ENCODE measurements at regions not wholly inside any gene's neighbourhood (a gene's known extent, or its start where the extent isn't known, plus 50 kb on each side); places are given as distances from the start of the nearest gene placed in this dataset.
"Not testable (repeated sequence)": the region's sequence is repeated elsewhere in the genome, so short reads cannot be mapped to it uniquely, and the experiment has no call there.

GRCh38 chr4:170413951-170414350, 324.2 kb upstream of the AADAT start:
- no peak for DNase-seq

GRCh38 chr4:170400361-170400760, 310.6 kb upstream of the AADAT start:
- no peak for DNase-seq

GRCh38 chr4:170399581-170400293, 310.0 kb upstream of the AADAT start:
- no peak for DNase-seq

- DNase-seq, result no peak
Observed at GRCh38 chr4:170398218-170398617, 308.5 kb upstream of the AADAT start.

GRCh38 chr4:170395773-170396172, 306.0 kb upstream of the AADAT start:
- no peak for DNase-seq

GRCh38 chr4:170391066-170391740, 301.4 kb upstream of the AADAT start:
- DNase-seq, result no peak

- no peak for DNase-seq
Observed at GRCh38 chr4:170389411-170389810, 299.7 kb upstream of the AADAT start.

GRCh38 chr4:170388255-170388654, 298.5 kb upstream of the AADAT start:
- DNase-seq, result no peak

GRCh38 chr4:170386971-170387370, 297.2 kb upstream of the AADAT start:
- DNase-seq, result no peak

GRCh38 chr4:170386511-170386910, 296.8 kb upstream of the AADAT start:
- DNase-seq, result no peak

- DNase-seq, result no peak
Observed at GRCh38 chr4:170374770-170375169, 285.0 kb upstream of the AADAT start.

- DNase-seq, result no peak
Observed at GRCh38 chr4:170348945-170349344, 259.2 kb upstream of the AADAT start.

- DNase-seq, result not testable (repeated sequence)
Observed at GRCh38 chr4:170347191-170347590, 257.4 kb upstream of the AADAT start.

GRCh38 chr4:170339522-170339921, 249.8 kb upstream of the AADAT start:
- DNase-seq, result no peak

- DNase-seq, result no peak
Observed at GRCh38 chr4:170336238-170336775, 246.6 kb upstream of the AADAT start.

GRCh38 chr4:170325599-170325998, 235.8 kb upstream of the AADAT start:
- peak; percentile 10 for DNase-seq

- no peak for DNase-seq
Observed at GRCh38 chr4:170323623-170324022, 233.9 kb upstream of the AADAT start.

GRCh38 chr4:170307182-170307581, 217.4 kb upstream of the AADAT start:
- no peak for DNase-seq

- DNase-seq, result no peak
Observed at GRCh38 chr4:170306208-170306607, 216.5 kb upstream of the AADAT start.

GRCh38 chr4:170305627-170306026, 215.9 kb upstream of the AADAT start:
- DNase-seq, result no peak

- no peak for DNase-seq
Observed at GRCh38 chr4:170281027-170281426, 191.3 kb upstream of the AADAT start.

- no peak for DNase-seq
Observed at GRCh38 chr4:170278460-170278859, 188.7 kb upstream of the AADAT start.

- no peak for DNase-seq
Observed at GRCh38 chr4:170274616-170275015, 184.9 kb upstream of the AADAT start.

- DNase-seq, result no peak
Observed at GRCh38 chr4:170272959-170273358, 183.2 kb upstream of the AADAT start.

Data from left kidney (tissue), 1 donor.